Tibial nerve (tissue), 4 donors: ENCODE measurements at regions not wholly inside any gene's neighbourhood (a gene's known extent, or its start where the extent isn't known, plus 50 kb on each side); places are given as distances from the start of the nearest gene placed in this dataset.

Source experiments
- EP300 ChIP-seq, 2 donors: sonication (generic); formaldehyde crosslinking; IDR thresholded peaks; one replicate each; pipeline ENCODE4 v1.6.1; 2017; ENCODE audit warnings: antibody characterized with exemption in 2 of 2, mild to moderate bottlenecking in 1 of 2
- POLR2A ChIP-seq, 2 donors: fragments of 450-650 bp; IDR thresholded peaks; one replicate each; pipeline ENCODE4 v1.6.1; 2017; ENCODE audit warnings: antibody characterized with exemption in 2 of 2, mild to moderate bottlenecking in 2 of 2, moderate library complexity in 2 of 2
- TF ChIP-seq, protein P1 (sequence below), 5 experiments: fragments of 200-600 bp in 3 of 5; fragments of 450-650 bp in 2 of 5; sonication (generic) in 3 of 5; IDR thresholded peaks; one replicate each; pipeline ENCODE4 v1.5.1; 2016 to 2019; ENCODE audit warnings: antibody characterized with exemption in 5 of 5, mild to moderate bottlenecking in 3 of 5, moderate library complexity in 2 of 5

- no peak for TF ChIP-seq POLR2A (IDR thresholded peaks at IDR 0.05)
- no peak for TF ChIP-seq EP300 (IDR thresholded peaks at IDR 0.05)
- TF ChIP-seq, protein P1, sequence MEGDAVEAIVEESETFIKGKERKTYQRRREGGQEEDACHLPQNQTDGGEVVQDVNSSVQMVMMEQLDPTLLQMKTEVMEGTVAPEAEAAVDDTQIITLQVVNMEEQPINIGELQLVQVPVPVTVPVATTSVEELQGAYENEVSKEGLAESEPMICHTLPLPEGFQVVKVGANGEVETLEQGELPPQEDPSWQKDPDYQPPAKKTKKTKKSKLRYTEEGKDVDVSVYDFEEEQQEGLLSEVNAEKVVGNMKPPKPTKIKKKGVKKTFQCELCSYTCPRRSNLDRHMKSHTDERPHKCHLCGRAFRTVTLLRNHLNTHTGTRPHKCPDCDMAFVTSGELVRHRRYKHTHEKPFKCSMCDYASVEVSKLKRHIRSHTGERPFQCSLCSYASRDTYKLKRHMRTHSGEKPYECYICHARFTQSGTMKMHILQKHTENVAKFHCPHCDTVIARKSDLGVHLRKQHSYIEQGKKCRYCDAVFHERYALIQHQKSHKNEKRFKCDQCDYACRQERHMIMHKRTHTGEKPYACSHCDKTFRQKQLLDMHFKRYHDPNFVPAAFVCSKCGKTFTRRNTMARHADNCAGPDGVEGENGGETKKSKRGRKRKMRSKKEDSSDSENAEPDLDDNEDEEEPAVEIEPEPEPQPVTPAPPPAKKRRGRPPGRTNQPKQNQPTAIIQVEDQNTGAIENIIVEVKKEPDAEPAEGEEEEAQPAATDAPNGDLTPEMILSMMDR (IDR thresholded peaks at IDR 0.05) = no peak
Measured at GRCh38 chr10:9668411-9668810, 1349.3 kb upstream of the CELF2 start.
